Upper lobe of left lung (tissue), 4 donors: ENCODE measurements at regions not wholly inside any gene's neighbourhood (a gene's known extent, or its start where the extent isn't known, plus 50 kb on each side); places are given as distances from the start of the nearest gene placed in this dataset.

Experiments
- CTCF ChIP-seq, 6 experiments: fragments of 450-650 bp in 4 of 6; fragments of 200-600 bp in 2 of 6; sonication (generic) in 2 of 6; IDR thresholded peaks; one replicate each; pipeline ENCODE4 v1.5.1; 2016 to 2019; ENCODE audit warnings: antibody characterized with exemption in 6 of 6
- EP300 ChIP-seq, 4 donors: sonication (generic); formaldehyde crosslinking; IDR thresholded peaks; one replicate each; pipeline ENCODE4 v1.5.1; 2017; ENCODE audit warnings: antibody characterized with exemption in 4 of 4, control low read depth in 2 of 4
- POLR2A ChIP-seq, 4 donors: fragments of 450-650 bp; IDR thresholded peaks; one replicate each; pipeline ENCODE4 v1.5.1; 2016 to 2017; ENCODE audit warnings: antibody characterized with exemption in 4 of 4, mild to moderate bottlenecking in 2 of 4

GRCh38 chrX:51836823-51837222, 56.6 kb upstream of the MAGED1 start:
- TF ChIP-seq POLR2A (IDR thresholded peaks at IDR 0.05), result no peak
- TF ChIP-seq EP300 (IDR thresholded peaks at IDR 0.05), result no peak
- no peak for TF ChIP-seq CTCF (IDR thresholded peaks at IDR 0.05)
